ENCODE measurements at regions not wholly inside any gene's neighbourhood (a gene's known extent, or its start where the extent isn't known, plus 50 kb on each side); places are given as distances from the start of the nearest gene placed in this dataset.

- no peak for TF ChIP-seq GABPA (IDR thresholded peaks at IDR 0.05 in 1 of 2, conservative IDR thresholded peaks at IDR 0.05 in 1 of 2)
- TF ChIP-seq FOXA2 (IDR thresholded peaks at IDR 0.05): no peak
- TF ChIP-seq JUND (IDR thresholded peaks at IDR 0.05): no peak
- TF ChIP-seq EGR1 (IDR thresholded peaks at IDR 0.05; ENCODE audit: low read depth in 2 of 2): no peak
- TF ChIP-seq NR2F2 (IDR thresholded peaks at IDR 0.05): no peak
- TF ChIP-seq HNF4A (conservative IDR thresholded peaks at IDR 0.05): no peak
- TF ChIP-seq RAD21 (IDR thresholded peaks at IDR 0.05): no peak
- no peak for TF ChIP-seq RXRA (IDR thresholded peaks at IDR 0.05)
- TF ChIP-seq SP1 (IDR thresholded peaks at IDR 0.05): no peak
- no peak for TF ChIP-seq YY1 (IDR thresholded peaks at IDR 0.05)
- no peak for TF ChIP-seq CTCF (IDR thresholded peaks at IDR 0.05; ENCODE audit: low read depth, low read length, missing input control)
- no peak overlapping the region for H3K27ac ChIP-seq (ENCODE audit: low read depth in 1 of 2, low read length in 2 of 2)
- no peak overlapping the region for H3K4me3 ChIP-seq (ENCODE audit: low read depth in 1 of 3, low read length in 3 of 3)
These were observed 61.0 kb upstream of the NEK6 start for GRCh38 chr9:124196814-124197176.

GRCh38 chr9:124197177-124198095 is 60.3 kb upstream of the NEK6 start:
- WGBS: 76% methylated on average over 14 of the region's 14 CpGs
- H3K27ac ChIP-seq (ENCODE audit: low read depth in 1 of 2, low read length in 2 of 2): no peak overlapping the region

More at GRCh38 chr9:124196814-124197176, 61.0 kb upstream of the NEK6 start:
- Histone ChIP-seq H3K4me1 (ENCODE audit: control insufficient read depth in 4 of 4, insufficient read depth in 4 of 4, low read length in 3 of 4) (no peaks in the 10 kb centered on the region), H3K36me3 (ENCODE audit: control insufficient read depth in 4 of 4, insufficient read depth in 3 of 4, low read depth in 1 of 4, low read length in 3 of 4) (no peaks in the 10 kb centered on the region), H3K9ac (ENCODE audit: low read depth in 1 of 2, low read length in 2 of 2) (no peak overlapping the region), H3K9me3 (ENCODE audit: control insufficient read depth in 4 of 4, low read length in 3 of 4) (peaks cover 0 to 2% (median 0%) of the 10 kb centered on the region in 4 donors), H3K27me3 (ENCODE audit: control insufficient read depth in 4 of 4, insufficient read depth in 4 of 4, low read length in 3 of 4) (no peaks in the 10 kb centered on the region)
- no peak for DNase-seq (ENCODE audit: low spot score)
- 77% methylated on average over 2 of the region's 2 CpGs for WGBS

More at GRCh38 chr9:124197177-124198095, 60.3 kb upstream of the NEK6 start:
- no peak for DNase-seq (ENCODE audit: low spot score)
- Histone ChIP-seq H3K9me3 (ENCODE audit: control insufficient read depth in 4 of 4, low read length in 3 of 4) (peaks cover 0 to 2% (median 0%) of the 10 kb centered on the region in 4 donors), H3K36me3 (ENCODE audit: control insufficient read depth in 4 of 4, insufficient read depth in 3 of 4, low read depth in 1 of 4, low read length in 3 of 4) (no peaks in the 10 kb centered on the region), H3K4me1 (ENCODE audit: control insufficient read depth in 4 of 4, insufficient read depth in 4 of 4, low read length in 3 of 4) (no peaks in the 10 kb centered on the region), H3K9ac (ENCODE audit: low read depth in 1 of 2, low read length in 2 of 2) (no peak overlapping the region), H3K4me3 (ENCODE audit: low read depth in 1 of 3, low read length in 3 of 3) (no peak overlapping the region), H3K27me3 (ENCODE audit: control insufficient read depth in 4 of 4, insufficient read depth in 4 of 4, low read length in 3 of 4) (no peaks in the 10 kb centered on the region)
- TF ChIP-seq SP1 (IDR thresholded peaks at IDR 0.05) (no peak), YY1 (IDR thresholded peaks at IDR 0.05) (no peak), GABPA (IDR thresholded peaks at IDR 0.05 in 1 of 2, conservative IDR thresholded peaks at IDR 0.05 in 1 of 2) (no peak), JUND (IDR thresholded peaks at IDR 0.05) (no peak), HNF4G (IDR thresholded peaks at IDR 0.05) (no peak), ZBTB33 (IDR thresholded peaks at IDR 0.05) (no peak), ATF3 (IDR thresholded peaks at IDR 0.05) (no peak), TAF1 (conservative IDR thresholded peaks at IDR 0.05) (no peak), FOXA2 (IDR thresholded peaks at IDR 0.05) (no peak), RXRA (IDR thresholded peaks at IDR 0.05) (no peak), MAX (IDR thresholded peaks at IDR 0.05) (no peak), NR2F2 (IDR thresholded peaks at IDR 0.05) (no peak), RAD21 (IDR thresholded peaks at IDR 0.05) (no peak), CTCF (IDR thresholded peaks at IDR 0.05; ENCODE audit: low read depth, low read length, missing input control) (no peak), REST (IDR thresholded peaks at IDR 0.05) (no peak), FOXA1 (IDR thresholded peaks at IDR 0.05) (no peak), HNF4A (conservative IDR thresholded peaks at IDR 0.05) (no peak), EGR1 (IDR thresholded peaks at IDR 0.05; ENCODE audit: low read depth in 2 of 2) (no peak)

All from liver (tissue), 8 donors.